Smooth muscle cell (in vitro differentiated cells): ENCODE measurements at regions not wholly inside any gene's neighbourhood (a gene's known extent, or its start where the extent isn't known, plus 50 kb on each side); places are given as distances from the start of the nearest gene placed in this dataset.
A peak's percentile ranks its signal among the peaks of the same experiment; 100 is the strongest.

Experiments
- DNase-seq: peaks from one replicate; lab custom pipeline; 2025; ENCODE audit not compliant: unreplicated experiment; lab: John Stamatoyannopoulos, UW
- H2AFZ ChIP-seq: fragments of 200-600 bp; sonication (generic); 2 replicates; pipeline ENCODE4 v1.6.0; 2016; ENCODE audit warnings: antibody characterized with exemption, low read depth, mild to moderate bottlenecking
- H3F3A ChIP-seq: fragments of 200-600 bp; sonication (generic); 2 replicates; pipeline ENCODE4 v1.6.0; 2017; ENCODE audit warnings: antibody characterized with exemption, low read depth
- H3K27ac ChIP-seq: fragments of 200-600 bp; sonication (generic); 2 replicates; pipeline ENCODE4 v1.5.1; 2016; ENCODE audit warnings: low read depth, mild to moderate bottlenecking
- H3K27me3 ChIP-seq: fragments of 200-600 bp; sonication (generic); 2 replicates; pipeline ENCODE4 v1.6.1; 2016; ENCODE audit warnings: low read depth, mild to moderate bottlenecking
- H3K36me3 ChIP-seq: fragments of 200-600 bp; sonication (generic); 2 replicates; pipeline ENCODE4 v1.5.1; 2016; ENCODE audit warnings: low read depth
- H3K4me1 ChIP-seq: fragments of 200-600 bp; sonication (generic); 2 replicates; pipeline ENCODE4 v1.5.1; 2016; ENCODE audit warnings: low read depth
- H3K4me2 ChIP-seq: fragments of 200-600 bp; sonication (generic); 2 replicates; pipeline ENCODE4 v1.6.0; 2016; ENCODE audit warnings: mild to moderate bottlenecking
- H3K4me3 ChIP-seq: fragments of 200-600 bp; sonication (generic); 2 replicates; pipeline ENCODE4 v1.5.1; 2016; ENCODE audit warnings: mild to moderate bottlenecking
- H3K79me2 ChIP-seq: fragments of 200-600 bp; sonication (generic); 2 replicates; pipeline ENCODE4 v1.6.0; 2016; ENCODE audit warnings: low read depth, mild to moderate bottlenecking
- H3K9ac ChIP-seq: fragments of 200-600 bp; sonication (generic); 2 replicates; pipeline ENCODE4 v1.6.0; 2016; ENCODE audit warnings: low read depth
- H3K9me3 ChIP-seq: fragments of 200-600 bp; sonication (generic); replicated peaks from 2 replicates; pipeline ENCODE4 v1.5.1; 2016; ENCODE audit warnings: low read depth
- H4K20me1 ChIP-seq: fragments of 200-600 bp; sonication (generic); 2 replicates; pipeline ENCODE4 v1.6.0; 2016; ENCODE audit warnings: low read depth
- CTCF ChIP-seq: fragments of 200-600 bp; sonication (generic); IDR thresholded peaks from 2 replicates; pipeline ENCODE4 v1.5.1; 2017; ENCODE audit warnings: borderline replicate concordance, mild to moderate bottlenecking, antibody characterized with exemption; ENCODE audit not compliant: insufficient read depth, poor library complexity, severe bottlenecking
- WGBS: methylation state at CpG from one replicate; pipeline ENCODE4 v1.1.7; 2016; ENCODE audit warnings: low lambda C conversion rate; 5-methylcytosine and 5-hydroxymethylcytosine counted together

GRCh38 chr7:148524479-148525224 lies 65.9 kb upstream of the C7orf33 start:
- Histone ChIP-seq H3K36me3 (no peaks in the 10 kb centered on the region), H3K9ac (no peak overlapping the region), H4K20me1 (no peaks in the 10 kb centered on the region), H3K27ac (no peak overlapping the region), H3K4me3 (no peak overlapping the region), H3K27me3 (no peaks in the 10 kb centered on the region), H3K79me2 (no peaks in the 10 kb centered on the region), H3K9me3 (no peaks in the 10 kb centered on the region), H3F3A (no peaks in the 10 kb centered on the region), H3K4me2 (no peak overlapping the region), H3K4me1 (no peaks in the 10 kb centered on the region), H2AFZ (no peak overlapping the region)
- DNase-seq = no peak
- no peak for TF ChIP-seq CTCF
- WGBS = 80% methylated on average over 7 of the region's 7 CpGs

GRCh38 chr7:148527717-148528168 lies 62.8 kb upstream of the C7orf33 start:
- no peak overlapping the region for H3K9ac ChIP-seq
- no peaks in the 10 kb centered on the region for H3K79me2 ChIP-seq
- H3K36me3 ChIP-seq = no peaks in the 10 kb centered on the region
- no peak overlapping the region for H2AFZ ChIP-seq
- H3K9me3 ChIP-seq = no peaks in the 10 kb centered on the region
- no peak overlapping the region for H3K4me3 ChIP-seq
- no peak for DNase-seq
- WGBS = 40% methylated on average over 6 of the region's 6 CpGs
- no peak overlapping the region for H3K4me2 ChIP-seq
- peak; percentile 71 for TF ChIP-seq CTCF
- no peaks in the 10 kb centered on the region for H4K20me1 ChIP-seq
- H3K4me1 ChIP-seq = no peaks in the 10 kb centered on the region
- no peaks in the 10 kb centered on the region for H3K27me3 ChIP-seq
- no peak overlapping the region for H3K27ac ChIP-seq
- H3F3A ChIP-seq = no peaks in the 10 kb centered on the region

- no peaks in the 10 kb centered on the region for H3K79me2 ChIP-seq
- no peaks in the 10 kb centered on the region for H3F3A ChIP-seq
- peak overlapping the region; percentile 32 for H3K9ac ChIP-seq
- no peak for DNase-seq
- peak overlapping the region; percentile 8 for H3K27ac ChIP-seq
- peak overlapping the region; percentile 82 for H2AFZ ChIP-seq
- no peaks in the 10 kb centered on the region for H3K4me1 ChIP-seq
- H3K27me3 ChIP-seq = no peaks in the 10 kb centered on the region
- H4K20me1 ChIP-seq = no peaks in the 10 kb centered on the region
- H3K9me3 ChIP-seq = no peaks in the 10 kb centered on the region
- no peaks in the 10 kb centered on the region for H3K36me3 ChIP-seq
- TF ChIP-seq CTCF = no peak
- peak overlapping the region; percentile 43 for H3K4me3 ChIP-seq
- WGBS = 13% methylated on average over 9 of the region's 9 CpGs
- peak overlapping the region; percentile 83 for H3K4me2 ChIP-seq
These were observed 55.3 kb upstream of the C7orf33 start for GRCh38 chr7:148535217-148535616.

- Histone ChIP-seq H3F3A (no peaks in the 10 kb centered on the region), H4K20me1 (no peaks in the 10 kb centered on the region), H3K4me2 (no peak overlapping the region), H3K4me3 (no peak overlapping the region), H3K9ac (no peak overlapping the region), H3K27me3 (no peaks in the 10 kb centered on the region), H3K9me3 (no peaks in the 10 kb centered on the region), H3K36me3 (no peaks in the 10 kb centered on the region), H3K79me2 (no peaks in the 10 kb centered on the region), H3K27ac (no peak overlapping the region), H3K4me1 (no peaks in the 10 kb centered on the region), H2AFZ (no peak overlapping the region)
- no peak for DNase-seq
- TF ChIP-seq CTCF = no peak
- WGBS = 85% methylated on average over 6 of the region's 6 CpGs
These were observed 53.1 kb upstream of the C7orf33 start for GRCh38 chr7:148537435-148537834.
